ENCODE measurements at regions not wholly inside any gene's neighbourhood (a gene's known extent, or its start where the extent isn't known, plus 50 kb on each side); places are given as distances from the start of the nearest gene placed in this dataset.

GRCh38 chr1:221072214-221072613, 193.0 kb downstream of the HLX start:
- no peak for DNase-seq (ENCODE audit: low spot score)
- Mint-ChIP-seq H3K27ac (ENCODE audit: unreplicated experiment) (no peak overlapping the region), H3K36me3 (ENCODE audit: low read depth, unreplicated experiment) (no peaks in the 10 kb centered on the region), H3K27me3 (ENCODE audit: unreplicated experiment) (no peaks in the 10 kb centered on the region), H3K9me3 (ENCODE audit: unreplicated experiment) (no peaks in the 10 kb centered on the region), H3K4me1 (ENCODE audit: unreplicated experiment) (no peaks in the 10 kb centered on the region), H3K4me3 (ENCODE audit: unreplicated experiment) (no peak overlapping the region)
- no peak for TF ChIP-seq CTCF (IDR thresholded peaks at IDR 0.05; ENCODE audit: unreplicated experiment)

- Mint-ChIP-seq H3K9me3 (ENCODE audit: unreplicated experiment) (no peaks in the 10 kb centered on the region), H3K4me1 (ENCODE audit: unreplicated experiment) (no peaks in the 10 kb centered on the region), H3K36me3 (ENCODE audit: low read depth, unreplicated experiment) (no peaks in the 10 kb centered on the region), H3K27ac (ENCODE audit: unreplicated experiment) (no peak overlapping the region), H3K4me3 (ENCODE audit: unreplicated experiment) (no peak overlapping the region), H3K27me3 (ENCODE audit: unreplicated experiment) (no peaks in the 10 kb centered on the region)
- no peak for TF ChIP-seq CTCF (IDR thresholded peaks at IDR 0.05; ENCODE audit: unreplicated experiment)
- no peak for DNase-seq (ENCODE audit: low spot score)
Observed at GRCh38 chr1:221074332-221074731, 195.1 kb downstream of the HLX start.

GRCh38 chr1:221075911-221076310, 196.7 kb downstream of the HLX start:
- Mint-ChIP-seq H3K4me1 (ENCODE audit: unreplicated experiment) (no peaks in the 10 kb centered on the region), H3K36me3 (ENCODE audit: low read depth, unreplicated experiment) (no peaks in the 10 kb centered on the region), H3K27me3 (ENCODE audit: unreplicated experiment) (peaks cover 2% of the 10 kb centered on the region), H3K27ac (ENCODE audit: unreplicated experiment) (no peak overlapping the region), H3K9me3 (ENCODE audit: unreplicated experiment) (no peaks in the 10 kb centered on the region), H3K4me3 (ENCODE audit: unreplicated experiment) (no peak overlapping the region)
- TF ChIP-seq CTCF (IDR thresholded peaks at IDR 0.05; ENCODE audit: unreplicated experiment), result no peak
- DNase-seq (ENCODE audit: low spot score), result no peak

DNA sequence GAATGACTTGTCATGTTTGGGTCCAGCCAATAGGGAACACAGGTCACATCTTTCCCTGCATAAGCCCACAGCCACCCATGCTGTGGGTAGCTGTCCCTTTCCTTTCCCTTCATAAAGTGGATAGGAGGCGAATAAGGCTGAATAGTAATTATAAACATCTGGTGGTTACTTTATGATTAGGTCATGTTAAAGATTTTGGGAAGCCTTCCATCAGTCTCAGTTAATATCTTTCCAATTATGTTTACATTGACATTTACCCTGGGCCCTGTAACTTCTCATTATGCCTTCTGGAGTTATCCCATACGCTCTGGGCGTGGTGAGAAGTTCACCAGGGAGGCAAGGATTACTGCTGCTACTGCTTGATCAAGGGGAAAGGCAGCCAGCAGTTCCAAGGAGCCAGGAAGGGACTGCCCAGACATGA, 197.2 kb downstream of the HLX start:
- no peak for TF ChIP-seq CTCF (IDR thresholded peaks at IDR 0.05; ENCODE audit: unreplicated experiment)
- no peak for DNase-seq (ENCODE audit: low spot score)
- H3K4me3 Mint-ChIP-seq (ENCODE audit: unreplicated experiment), result no peak overlapping the region
- H3K27ac Mint-ChIP-seq (ENCODE audit: unreplicated experiment), result no peak overlapping the region
- no peaks in the 10 kb centered on the region for H3K9me3 Mint-ChIP-seq (ENCODE audit: unreplicated experiment)
- no peaks in the 10 kb centered on the region for H3K36me3 Mint-ChIP-seq (ENCODE audit: low read depth, unreplicated experiment)
- H3K4me1 Mint-ChIP-seq (ENCODE audit: unreplicated experiment), result no peaks in the 10 kb centered on the region
- peaks cover 2% of the 10 kb centered on the region for H3K27me3 Mint-ChIP-seq (ENCODE audit: unreplicated experiment)

DNA sequence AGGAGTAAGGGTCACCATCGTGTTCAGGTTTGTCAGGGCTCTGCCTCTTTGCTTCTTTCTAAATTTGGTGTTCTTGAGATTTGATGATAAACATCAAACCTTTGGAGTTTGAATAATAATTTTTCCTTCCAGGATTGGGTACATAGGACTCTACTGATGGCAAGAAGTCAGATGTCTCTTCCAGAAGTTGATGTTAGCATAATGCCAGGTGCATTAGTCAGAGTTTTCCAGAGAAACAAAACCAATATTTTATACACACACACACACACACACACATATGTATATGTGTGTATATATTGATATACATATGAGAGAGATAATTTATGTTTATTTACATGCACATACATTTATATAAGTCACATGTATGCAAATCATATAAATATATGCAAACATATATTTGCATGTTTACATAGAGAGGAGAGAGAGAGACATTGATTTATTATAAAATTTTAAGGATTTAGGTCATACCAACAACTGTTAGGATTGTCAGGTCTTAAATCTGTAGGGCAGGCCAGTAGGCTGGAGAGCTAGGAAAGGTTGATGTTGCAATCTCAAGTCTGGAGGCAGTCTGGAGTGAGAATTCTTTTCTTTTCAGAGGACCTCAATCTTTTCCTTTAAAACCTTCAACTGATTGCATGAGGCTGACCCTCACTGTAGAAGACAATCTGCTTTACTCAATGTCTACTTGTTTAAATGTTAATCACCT, 199.2 kb downstream of the HLX start:
- Mint-ChIP-seq H3K4me3 (ENCODE audit: unreplicated experiment) (no peak overlapping the region), H3K4me1 (ENCODE audit: unreplicated experiment) (no peaks in the 10 kb centered on the region), H3K27me3 (ENCODE audit: unreplicated experiment) (peaks cover 2% of the 10 kb centered on the region)

More for the DNA sequence above, 199.2 kb downstream of the HLX start:
- no peaks in the 10 kb centered on the region for H3K9me3 Mint-ChIP-seq (ENCODE audit: unreplicated experiment)
- DNase-seq (ENCODE audit: low spot score), result no peak
- no peaks in the 10 kb centered on the region for H3K36me3 Mint-ChIP-seq (ENCODE audit: low read depth, unreplicated experiment)
- no peak overlapping the region for H3K27ac Mint-ChIP-seq (ENCODE audit: unreplicated experiment)
- no peak for TF ChIP-seq CTCF (IDR thresholded peaks at IDR 0.05; ENCODE audit: unreplicated experiment)

All from endothelial cell (in vitro differentiated cells).